Choroid plexus epithelial cell (primary cell): ENCODE measurements at regions not wholly inside any gene's neighbourhood (a gene's known extent, or its start where the extent isn't known, plus 50 kb on each side); places are given as distances from the start of the nearest gene placed in this dataset.

Experiments
- DNase-seq: peaks from one replicate; pipeline ENCODE4 v3.0.0-alpha.2; 2010; ENCODE audit warnings: low read depth
- H3K4me3 ChIP-seq: 2 replicates; pipeline ENCODE4 v1.5.1; 2011; ENCODE audit warnings: low read depth, mild to moderate bottlenecking, control low read depth, low read length, moderate library complexity
- CTCF ChIP-seq: conservative IDR thresholded peaks from 2 replicates; pipeline ENCODE4 v1.5.1; 2011; ENCODE audit warnings: low read depth, mild to moderate bottlenecking, control low read depth, inconsistent platforms, low read length, moderate library complexity

GRCh38 chr10:78512205-78512550 is 478.5 kb downstream of the RPS24 start:
- no peak for TF ChIP-seq CTCF
- H3K4me3 ChIP-seq: no peak overlapping the region
- DNase-seq: no peak

GRCh38 chr10:78513330-78513729 is 479.7 kb downstream of the RPS24 start:
- H3K4me3 ChIP-seq: no peak overlapping the region
- TF ChIP-seq CTCF: no peak
- DNase-seq: peak; percentile 28

DNA sequence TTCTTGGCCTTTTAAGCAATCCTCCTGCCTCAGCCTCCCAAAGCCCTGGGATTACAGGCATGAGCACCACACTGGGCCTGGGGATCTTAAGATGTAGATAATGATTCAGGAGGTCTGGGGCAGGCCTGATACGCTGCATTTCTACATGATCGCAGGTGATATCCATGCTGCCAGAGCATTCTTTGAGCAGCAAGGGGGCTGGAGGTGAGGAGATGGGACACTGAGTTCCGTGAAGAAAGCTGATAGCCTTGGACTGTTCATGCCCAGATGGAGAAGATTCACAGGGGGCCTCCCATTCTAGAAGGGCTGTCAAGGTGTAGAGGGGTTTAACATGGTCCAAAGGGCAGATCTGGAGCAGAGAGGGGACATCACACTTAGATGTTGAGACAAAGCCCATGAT is 480.3 kb downstream of the RPS24 start:
- DNase-seq: no peak
- no peak overlapping the region for H3K4me3 ChIP-seq
- TF ChIP-seq CTCF: no peak

DNA sequence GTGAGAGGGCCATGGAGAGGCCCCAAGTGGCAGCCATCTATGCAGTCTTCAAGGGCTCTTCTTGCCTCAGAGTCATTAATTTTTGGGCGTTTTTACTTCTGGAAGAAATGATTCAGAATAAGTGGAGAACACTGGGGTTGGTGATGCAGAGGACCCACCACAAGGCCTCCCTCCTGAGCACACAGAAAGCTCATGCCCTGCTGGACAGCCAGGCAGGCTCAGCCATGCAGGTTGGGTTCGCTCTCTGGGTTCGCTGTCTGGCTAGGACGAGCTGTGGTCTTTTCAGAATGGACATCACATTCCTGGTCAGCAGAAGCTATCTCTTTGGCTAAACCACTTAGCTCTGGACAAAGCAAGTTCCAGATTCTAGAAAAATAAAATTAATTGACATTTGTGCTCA is 480.8 kb downstream of the RPS24 start:
- no peak for DNase-seq

GRCh38 chr10:78515038-78515872 is 481.6 kb downstream of the RPS24 start:
- DNase-seq: no peak
- TF ChIP-seq CTCF: no peak

More for the DNA sequence above, 480.8 kb downstream of the RPS24 start:
- H3K4me3 ChIP-seq: no peak overlapping the region
- TF ChIP-seq CTCF: no peak

GRCh38 chr10:78515873-78516153 is 482.1 kb downstream of the RPS24 start:
- H3K4me3 ChIP-seq: no peak overlapping the region
- TF ChIP-seq CTCF: no peak
- DNase-seq: no peak

More at GRCh38 chr10:78515038-78515872, 481.6 kb downstream of the RPS24 start:
- H3K4me3 ChIP-seq: no peak overlapping the region

DNA sequence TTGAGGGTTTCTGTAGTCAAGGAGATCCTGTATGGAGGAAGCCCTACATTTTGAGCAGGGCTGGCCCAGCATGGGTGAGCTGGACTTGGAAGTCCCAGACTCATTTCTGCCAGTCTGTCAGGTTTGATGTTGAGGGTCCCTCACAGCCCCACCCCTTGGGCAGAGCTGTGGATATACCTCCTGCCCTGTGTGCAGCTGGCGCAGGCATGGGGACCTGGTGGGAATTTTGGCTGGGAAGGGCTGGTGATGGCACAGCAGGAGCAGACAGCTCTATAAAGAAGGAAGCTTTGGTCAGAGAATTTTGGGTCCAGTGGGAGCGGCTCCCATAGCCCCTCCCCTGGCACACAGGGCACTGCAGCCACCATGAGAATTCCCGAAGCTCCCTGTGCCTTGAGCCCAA is 482.6 kb downstream of the RPS24 start:
- no peak for DNase-seq
- no peak for TF ChIP-seq CTCF
- no peak overlapping the region for H3K4me3 ChIP-seq
